NAMALWA (cell line): ENCODE measurements at regions not wholly inside any gene's neighbourhood (a gene's known extent, or its start where the extent isn't known, plus 50 kb on each side); places are given as distances from the start of the nearest gene placed in this dataset.

ENCODE experiments used
- DNase-seq: peaks from one replicate; pipeline ENCODE4 v3.0.0-alpha.2; 2015; ENCODE audit warnings: low spot score

- DNase-seq = no peak
These were observed 415.3 kb upstream of the IRX4 start for GRCh38 chr5:2297991-2298390.

- DNase-seq = no peak
These were observed 412.8 kb upstream of the IRX4 start for GRCh38 chr5:2295476-2295875.

GRCh38 chr5:2293906-2294305 lies 411.2 kb upstream of the IRX4 start:
- no peak for DNase-seq

- DNase-seq = no peak
These were observed 408.6 kb upstream of the IRX4 start for GRCh38 chr5:2291146-2291840.

- DNase-seq = no peak
These were observed 406.7 kb upstream of the IRX4 start for GRCh38 chr5:2289380-2289779.

GRCh38 chr5:2288968-2289367 lies 406.2 kb upstream of the IRX4 start:
- DNase-seq = no peak

GRCh38 chr5:2288466-2288865 lies 405.7 kb upstream of the IRX4 start:
- no peak for DNase-seq

GRCh38 chr5:2286250-2286649 lies 403.5 kb upstream of the IRX4 start:
- DNase-seq = no peak

- DNase-seq = no peak
These were observed 402.0 kb upstream of the IRX4 start for GRCh38 chr5:2284678-2285077.

- DNase-seq = no peak
These were observed 400.8 kb upstream of the IRX4 start for GRCh38 chr5:2283481-2284045.

- no peak for DNase-seq
These were observed 400.2 kb upstream of the IRX4 start for GRCh38 chr5:2282893-2283292.

GRCh38 chr5:2282034-2282690 lies 399.4 kb upstream of the IRX4 start:
- no peak for DNase-seq

GRCh38 chr5:2281446-2281845 lies 398.7 kb upstream of the IRX4 start:
- DNase-seq = no peak

GRCh38 chr5:2280318-2280717 lies 397.6 kb upstream of the IRX4 start:
- no peak for DNase-seq

- no peak for DNase-seq
These were observed 396.2 kb upstream of the IRX4 start for GRCh38 chr5:2278825-2279456.

GRCh38 chr5:2277886-2278285 lies 395.2 kb upstream of the IRX4 start:
- DNase-seq = no peak

- DNase-seq = no peak
These were observed 393.4 kb upstream of the IRX4 start for GRCh38 chr5:2276101-2276500.

- no peak for DNase-seq
These were observed 390.0 kb upstream of the IRX4 start for GRCh38 chr5:2272755-2273154.

- DNase-seq = no peak
These were observed 389.3 kb upstream of the IRX4 start for GRCh38 chr5:2272039-2272438.

- DNase-seq = no peak
These were observed 388.6 kb upstream of the IRX4 start for GRCh38 chr5:2271316-2271715.

- DNase-seq = no peak
These were observed 387.7 kb upstream of the IRX4 start for GRCh38 chr5:2270467-2270866.

GRCh38 chr5:2269656-2270055 lies 386.9 kb upstream of the IRX4 start:
- no peak for DNase-seq

- no peak for DNase-seq
These were observed 385.3 kb upstream of the IRX4 start for GRCh38 chr5:2267991-2268390.
